ENCODE measurements at regions not wholly inside any gene's neighbourhood (a gene's known extent, or its start where the extent isn't known, plus 50 kb on each side); places are given as distances from the start of the nearest gene placed in this dataset.

- TF ChIP-seq CTCF (IDR thresholded peaks at IDR 0.05; ENCODE audit: extremely low read depth in 1 of 2, insufficient read depth in 1 of 2, low read depth in 1 of 2, low read length in 2 of 2): no peak
- no peak for TF ChIP-seq EZH2 (IDR thresholded peaks at IDR 0.05; ENCODE audit: borderline replicate concordance, low read depth, low read length, severe bottlenecking)
- TF ChIP-seq FOS (IDR thresholded peaks at IDR 0.05; ENCODE audit: borderline replicate concordance, insufficient read depth, low read length): no peak
These were observed 184.8 kb downstream of the NR4A2 start for GRCh38 chr2:156147594-156148330.
